Suprapubic skin (tissue), 3 donors: ENCODE measurements at regions not wholly inside any gene's neighbourhood (a gene's known extent, or its start where the extent isn't known, plus 50 kb on each side); places are given as distances from the start of the nearest gene placed in this dataset.
"Not testable (repeated sequence)": the region's sequence is repeated elsewhere in the genome, so short reads cannot be mapped to it uniquely, and the experiment has no call there.

Experiments used
- CTCF ChIP-seq, 2 donors: fragments of 200-600 bp in 1 of 2; fragments of 450-650 bp in 1 of 2; sonication (generic) in 1 of 2; IDR thresholded peaks; one replicate each; pipeline ENCODE4 v1.5.1; 2016 to 2019; ENCODE audit warnings: antibody characterized with exemption in 2 of 2, mild to moderate bottlenecking in 1 of 2, moderate library complexity in 1 of 2
- POLR2A ChIP-seq, 2 donors: fragments of 450-650 bp; IDR thresholded peaks; one replicate each; pipeline ENCODE4 v1.6.1; 2017; ENCODE audit warnings: antibody characterized with exemption in 2 of 2, mild to moderate bottlenecking in 2 of 2, moderate library complexity in 2 of 2

GRCh38 chr2:75289178-75289577 lies 89.9 kb upstream of the TACR1 start:
- not testable (repeated sequence) for TF ChIP-seq POLR2A, CTCF (IDR thresholded peaks at IDR 0.05)
